ENCODE measurements at regions not wholly inside any gene's neighbourhood (a gene's known extent, or its start where the extent isn't known, plus 50 kb on each side); places are given as distances from the start of the nearest gene placed in this dataset.

DNA sequence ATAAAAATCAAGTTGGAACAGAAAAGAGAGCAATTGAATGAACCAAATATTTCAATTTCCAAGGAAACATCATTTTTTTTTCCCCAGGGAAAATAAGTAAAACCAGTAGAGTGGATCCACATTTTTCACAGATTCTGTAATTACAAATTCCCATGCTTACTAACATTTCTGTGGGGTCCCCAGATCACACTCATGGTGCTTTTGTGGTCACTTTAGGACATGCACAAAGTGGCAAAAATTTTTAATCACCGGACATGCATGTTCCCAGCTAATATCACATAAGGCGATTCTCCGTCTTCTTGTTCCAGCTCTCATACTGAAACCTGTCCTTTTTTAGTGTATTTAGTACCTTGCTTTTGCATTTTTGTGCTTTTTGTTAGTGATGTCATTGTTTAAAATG is 748.2 kb upstream of the SLITRK1 start:
- H3K4me3 ChIP-seq (ENCODE audit: low read depth, low read length): no peak overlapping the region
- TF ChIP-seq, protein P1, sequence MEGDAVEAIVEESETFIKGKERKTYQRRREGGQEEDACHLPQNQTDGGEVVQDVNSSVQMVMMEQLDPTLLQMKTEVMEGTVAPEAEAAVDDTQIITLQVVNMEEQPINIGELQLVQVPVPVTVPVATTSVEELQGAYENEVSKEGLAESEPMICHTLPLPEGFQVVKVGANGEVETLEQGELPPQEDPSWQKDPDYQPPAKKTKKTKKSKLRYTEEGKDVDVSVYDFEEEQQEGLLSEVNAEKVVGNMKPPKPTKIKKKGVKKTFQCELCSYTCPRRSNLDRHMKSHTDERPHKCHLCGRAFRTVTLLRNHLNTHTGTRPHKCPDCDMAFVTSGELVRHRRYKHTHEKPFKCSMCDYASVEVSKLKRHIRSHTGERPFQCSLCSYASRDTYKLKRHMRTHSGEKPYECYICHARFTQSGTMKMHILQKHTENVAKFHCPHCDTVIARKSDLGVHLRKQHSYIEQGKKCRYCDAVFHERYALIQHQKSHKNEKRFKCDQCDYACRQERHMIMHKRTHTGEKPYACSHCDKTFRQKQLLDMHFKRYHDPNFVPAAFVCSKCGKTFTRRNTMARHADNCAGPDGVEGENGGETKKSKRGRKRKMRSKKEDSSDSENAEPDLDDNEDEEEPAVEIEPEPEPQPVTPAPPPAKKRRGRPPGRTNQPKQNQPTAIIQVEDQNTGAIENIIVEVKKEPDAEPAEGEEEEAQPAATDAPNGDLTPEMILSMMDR (IDR thresholded peaks at IDR 0.05; ENCODE audit: insufficient read depth, low read length): no peak
- DNase-seq (ENCODE audit: low read depth): no peak

DNA sequence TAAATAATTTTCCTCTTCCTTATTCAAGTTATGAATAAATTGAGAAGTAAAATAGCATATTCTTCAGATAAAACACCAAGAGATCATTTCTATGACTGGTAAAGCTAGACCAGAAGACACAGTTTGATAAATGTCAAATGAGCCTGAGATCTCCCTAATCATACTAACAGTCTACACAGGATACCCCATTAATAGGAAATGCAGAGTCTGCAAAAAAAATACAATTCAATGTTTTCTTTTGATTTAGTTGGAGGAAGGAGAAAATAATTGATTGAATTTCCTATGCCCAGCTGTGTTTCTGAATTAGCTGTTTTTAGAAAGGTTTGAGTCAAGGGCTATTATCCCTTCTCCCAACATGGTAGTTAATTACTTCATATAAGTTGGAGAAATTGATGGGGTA is 734.6 kb upstream of the SLITRK1 start:
- no peak overlapping the region for H3K4me3 ChIP-seq (ENCODE audit: low read depth, low read length)
- no peak for DNase-seq (ENCODE audit: low read depth)
- TF ChIP-seq, protein P1 (IDR thresholded peaks at IDR 0.05; ENCODE audit: insufficient read depth, low read length): no peak

DNA sequence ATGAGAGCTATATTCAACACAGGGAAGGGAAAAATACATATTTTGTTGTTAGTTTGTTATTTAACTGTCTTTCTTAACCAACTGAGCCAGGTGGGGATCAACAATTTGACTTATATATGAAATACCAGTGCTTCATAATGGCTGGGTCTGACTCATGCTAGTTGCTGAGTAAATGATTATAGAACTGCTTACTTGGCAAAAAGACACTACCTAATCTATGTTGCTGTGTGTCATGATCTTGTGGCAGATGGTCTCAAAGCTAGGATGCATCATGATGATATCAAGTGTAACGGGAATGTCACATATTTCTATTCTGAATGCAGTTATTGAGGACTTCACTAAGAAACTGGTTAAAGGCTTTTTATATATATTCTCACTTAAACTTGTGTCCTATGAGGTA is 727.4 kb upstream of the SLITRK1 start:
- H3K4me3 ChIP-seq (ENCODE audit: low read depth, low read length): no peak overlapping the region
- DNase-seq (ENCODE audit: low read depth): peak; percentile 49
- TF ChIP-seq, protein P1 (IDR thresholded peaks at IDR 0.05; ENCODE audit: insufficient read depth, low read length): no peak

DNA sequence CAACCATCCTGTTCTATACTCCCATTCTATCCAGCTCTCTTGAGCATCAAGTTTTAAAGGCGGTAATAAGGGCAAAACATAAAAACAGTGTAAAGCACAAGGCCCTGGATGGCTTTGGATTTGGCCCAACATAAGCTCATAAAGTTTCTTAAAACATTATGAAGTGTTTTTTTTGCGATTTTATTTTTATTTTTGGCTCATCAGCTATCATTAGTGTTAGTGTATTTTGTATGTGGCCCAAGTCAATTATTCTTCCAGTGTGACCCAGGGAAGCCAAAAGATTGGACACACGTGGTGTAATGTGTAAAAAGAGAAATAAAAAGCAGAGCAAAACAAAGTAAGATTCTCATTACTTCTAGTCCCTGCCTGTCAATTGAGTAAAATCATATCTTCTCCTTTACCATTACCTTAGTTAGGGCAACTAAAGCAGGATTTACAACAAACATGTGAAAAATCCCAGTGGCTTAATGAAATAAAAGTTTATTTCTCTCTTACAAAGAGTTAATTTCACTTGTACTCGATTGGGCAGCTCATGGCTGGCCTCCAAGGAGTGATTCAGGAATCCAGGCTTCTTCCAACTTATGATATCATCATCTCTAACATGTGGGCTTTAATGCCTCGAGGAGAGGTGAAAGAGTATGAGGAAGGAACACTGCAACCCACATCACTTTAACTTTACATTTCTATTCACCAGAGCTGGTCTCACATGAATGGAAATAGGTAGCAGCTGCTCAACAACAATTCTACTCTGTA is 725.2 kb upstream of the SLITRK1 start:
- DNase-seq (ENCODE audit: low read depth): peak; percentile 82
- TF ChIP-seq, protein P1 (IDR thresholded peaks at IDR 0.05; ENCODE audit: insufficient read depth, low read length): no peak
- no peak overlapping the region for H3K4me3 ChIP-seq (ENCODE audit: low read depth, low read length)

DNA sequence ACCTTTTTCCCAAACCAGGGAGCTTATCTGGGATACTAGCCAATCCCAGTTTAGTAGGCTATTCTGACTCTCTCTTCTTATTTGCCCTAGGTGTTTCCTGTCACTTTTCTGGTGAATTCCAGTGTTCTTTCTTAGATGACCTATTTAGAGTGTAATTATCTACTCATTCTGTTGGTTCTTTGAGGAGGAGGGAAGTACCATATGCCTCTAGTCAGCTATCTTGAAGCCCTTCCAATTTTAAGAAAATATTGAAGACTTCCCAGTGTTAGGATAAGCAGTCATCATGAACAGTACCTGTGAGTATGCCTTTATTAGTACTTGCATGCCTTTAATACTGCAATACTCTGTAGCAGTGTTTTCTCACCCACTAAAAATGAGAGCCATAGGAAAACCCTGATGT is 724.3 kb upstream of the SLITRK1 start:
- TF ChIP-seq, protein P1 (IDR thresholded peaks at IDR 0.05; ENCODE audit: insufficient read depth, low read length): no peak
- DNase-seq (ENCODE audit: low read depth): no peak
- no peak overlapping the region for H3K4me3 ChIP-seq (ENCODE audit: low read depth, low read length)

DNA sequence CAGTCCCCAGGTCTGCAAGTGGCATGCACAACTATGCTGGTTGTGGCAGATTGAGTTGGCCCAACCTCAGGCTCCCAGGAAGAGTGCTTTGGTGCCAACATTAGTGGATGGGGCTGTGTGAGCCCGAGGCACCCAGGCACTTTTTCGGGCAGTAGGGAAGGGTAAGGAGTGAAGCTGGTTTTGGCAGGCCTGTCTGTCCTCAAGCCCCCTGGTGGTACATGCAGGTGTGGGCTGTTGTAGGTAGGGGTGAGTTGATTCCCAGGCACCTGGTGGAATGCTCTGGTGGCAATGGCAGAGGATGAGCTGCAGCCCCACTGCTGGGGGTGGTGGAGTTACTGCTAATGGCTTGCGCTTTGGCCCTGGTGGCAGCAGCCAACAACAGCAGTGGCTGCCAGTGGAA is 723.7 kb upstream of the SLITRK1 start:
- H3K4me3 ChIP-seq (ENCODE audit: low read depth, low read length): no peak overlapping the region
- TF ChIP-seq, protein P1 (IDR thresholded peaks at IDR 0.05; ENCODE audit: insufficient read depth, low read length): no peak

DNA sequence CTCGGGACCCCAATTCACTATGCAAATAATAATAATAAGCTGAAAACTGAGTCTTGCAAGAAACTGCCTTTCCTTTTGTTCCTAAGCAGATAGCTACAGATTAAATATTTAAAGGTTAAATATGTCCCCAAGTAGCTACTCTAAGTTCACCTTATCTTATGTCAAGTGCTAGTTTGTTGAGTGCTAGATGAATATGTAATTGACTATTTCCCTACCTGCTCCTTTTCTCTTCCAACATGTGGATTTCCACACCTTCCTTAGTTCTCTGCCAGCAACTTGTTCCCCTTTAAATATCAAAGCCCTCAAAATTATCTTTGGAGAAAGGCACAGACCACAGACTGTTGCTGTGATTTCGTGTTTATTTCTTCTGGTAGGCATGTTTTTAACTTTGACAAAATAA is 709.2 kb upstream of the SLITRK1 start:
- no peak overlapping the region for H3K4me3 ChIP-seq (ENCODE audit: low read depth, low read length)
- TF ChIP-seq, protein P1 (IDR thresholded peaks at IDR 0.05; ENCODE audit: insufficient read depth, low read length): no peak
- no peak for DNase-seq (ENCODE audit: low read depth)

More for the DNA sequence above, 723.7 kb upstream of the SLITRK1 start:
- no peak for DNase-seq (ENCODE audit: low read depth)

Data from fibroblast of the aortic adventitia (primary cell).